ENCODE measurements at regions not wholly inside any gene's neighbourhood (a gene's known extent, or its start where the extent isn't known, plus 50 kb on each side); places are given as distances from the start of the nearest gene placed in this dataset.
"Not testable (repeated sequence)": the region's sequence is repeated elsewhere in the genome, so short reads cannot be mapped to it uniquely, and the experiment has no call there.

DNA sequence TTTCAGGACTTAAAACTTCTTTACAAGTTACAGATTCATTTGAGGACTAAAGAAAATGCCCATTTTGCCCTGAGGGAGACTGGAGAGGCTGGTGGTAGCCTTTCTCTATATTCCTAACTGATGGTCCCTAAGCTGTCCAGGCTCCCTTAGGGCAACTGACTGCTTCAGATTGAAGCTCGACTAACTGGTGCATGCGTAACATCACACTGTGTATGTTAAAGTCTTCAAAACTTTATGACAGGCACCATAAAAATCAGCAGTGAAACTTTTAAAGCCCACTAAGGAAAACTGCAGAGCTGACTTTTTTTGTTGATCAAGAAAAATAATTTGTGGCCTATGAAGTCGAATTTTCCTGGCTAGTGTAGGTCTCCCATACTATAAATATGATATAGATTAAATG, 233.0 kb upstream of the RPS23 start:
- TF ChIP-seq EZH2 (IDR thresholded peaks at IDR 0.05; ENCODE audit: borderline replicate concordance, low read depth, low read length, severe bottlenecking), result no peak
- TF ChIP-seq, protein P1, sequence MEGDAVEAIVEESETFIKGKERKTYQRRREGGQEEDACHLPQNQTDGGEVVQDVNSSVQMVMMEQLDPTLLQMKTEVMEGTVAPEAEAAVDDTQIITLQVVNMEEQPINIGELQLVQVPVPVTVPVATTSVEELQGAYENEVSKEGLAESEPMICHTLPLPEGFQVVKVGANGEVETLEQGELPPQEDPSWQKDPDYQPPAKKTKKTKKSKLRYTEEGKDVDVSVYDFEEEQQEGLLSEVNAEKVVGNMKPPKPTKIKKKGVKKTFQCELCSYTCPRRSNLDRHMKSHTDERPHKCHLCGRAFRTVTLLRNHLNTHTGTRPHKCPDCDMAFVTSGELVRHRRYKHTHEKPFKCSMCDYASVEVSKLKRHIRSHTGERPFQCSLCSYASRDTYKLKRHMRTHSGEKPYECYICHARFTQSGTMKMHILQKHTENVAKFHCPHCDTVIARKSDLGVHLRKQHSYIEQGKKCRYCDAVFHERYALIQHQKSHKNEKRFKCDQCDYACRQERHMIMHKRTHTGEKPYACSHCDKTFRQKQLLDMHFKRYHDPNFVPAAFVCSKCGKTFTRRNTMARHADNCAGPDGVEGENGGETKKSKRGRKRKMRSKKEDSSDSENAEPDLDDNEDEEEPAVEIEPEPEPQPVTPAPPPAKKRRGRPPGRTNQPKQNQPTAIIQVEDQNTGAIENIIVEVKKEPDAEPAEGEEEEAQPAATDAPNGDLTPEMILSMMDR (IDR thresholded peaks at IDR 0.05; ENCODE audit: borderline replicate concordance, extremely low read depth, low read length, poor library complexity, severe bottlenecking), result no peak
- DNase-seq (no peak), ATAC-seq (ENCODE audit: insufficient read depth, low read depth) (no peak)
- Histone ChIP-seq H3K36me3 (ENCODE audit: insufficient read depth, low read length) (no peaks in the 10 kb centered on the region), H3K27ac (ENCODE audit: low read length) (no peak overlapping the region), H3K4me1 (ENCODE audit: insufficient read depth, low read length) (no peaks in the 10 kb centered on the region), H3K4me3 (ENCODE audit: low read depth in 1 of 2, low read length in 2 of 2) (no peak overlapping the region), H4K20me1 (ENCODE audit: insufficient read depth, low read length) (no peaks in the 10 kb centered on the region), H3K79me2 (ENCODE audit: insufficient read depth, low read length) (no peaks in the 10 kb centered on the region), H3K4me2 (ENCODE audit: insufficient read depth, low read length) (no peak overlapping the region), H3K9ac (ENCODE audit: low read depth, low read length) (no peak overlapping the region), H2AFZ (ENCODE audit: low read depth, low read length) (no peak overlapping the region), H3K9me3 (ENCODE audit: insufficient read depth, low read length, severe bottlenecking) (peaks cover 9% of the 10 kb centered on the region), H3K27me3 (ENCODE audit: insufficient read depth, low read length, poor library complexity) (no peaks in the 10 kb centered on the region)

DNA sequence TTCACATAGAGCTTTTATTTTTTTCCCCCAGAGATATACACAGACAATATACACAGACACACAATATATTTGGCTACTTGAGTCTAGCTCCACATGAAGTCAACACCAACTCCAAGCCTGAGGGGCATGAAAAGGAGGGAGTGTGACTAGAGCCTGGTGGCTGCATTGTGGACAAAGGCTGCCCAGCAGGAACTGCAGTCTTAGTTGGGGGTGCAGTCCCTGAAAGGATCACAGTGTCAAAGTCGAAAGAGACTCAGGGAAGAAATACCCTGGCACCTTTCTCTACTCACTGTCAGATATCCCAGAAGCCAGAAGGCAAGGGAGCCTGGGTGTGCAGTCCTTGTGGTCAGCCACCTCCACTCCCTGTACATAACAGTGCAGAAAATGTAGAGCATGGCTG, 231.6 kb upstream of the RPS23 start:
- Histone ChIP-seq H3K4me3 (ENCODE audit: low read depth in 1 of 2, low read length in 2 of 2) (no peak overlapping the region), H3K27ac (ENCODE audit: low read length) (no peak overlapping the region), H3K9me3 (ENCODE audit: insufficient read depth, low read length, severe bottlenecking) (peaks cover 9% of the 10 kb centered on the region), H2AFZ (ENCODE audit: low read depth, low read length) (no peak overlapping the region), H3K4me2 (ENCODE audit: insufficient read depth, low read length) (no peak overlapping the region), H3K36me3 (ENCODE audit: insufficient read depth, low read length) (no peaks in the 10 kb centered on the region), H3K9ac (ENCODE audit: low read depth, low read length) (no peak overlapping the region), H3K4me1 (ENCODE audit: insufficient read depth, low read length) (no peaks in the 10 kb centered on the region), H3K27me3 (ENCODE audit: insufficient read depth, low read length, poor library complexity) (no peaks in the 10 kb centered on the region), H3K79me2 (ENCODE audit: insufficient read depth, low read length) (no peaks in the 10 kb centered on the region), H4K20me1 (ENCODE audit: insufficient read depth, low read length) (no peaks in the 10 kb centered on the region)
- DNase-seq (no peak), ATAC-seq (ENCODE audit: insufficient read depth, low read depth) (no peak)
- no peak for TF ChIP-seq EZH2 (IDR thresholded peaks at IDR 0.05; ENCODE audit: borderline replicate concordance, low read depth, low read length, severe bottlenecking)
- TF ChIP-seq, protein P1 (IDR thresholded peaks at IDR 0.05; ENCODE audit: borderline replicate concordance, extremely low read depth, low read length, poor library complexity, severe bottlenecking), result no peak

DNA sequence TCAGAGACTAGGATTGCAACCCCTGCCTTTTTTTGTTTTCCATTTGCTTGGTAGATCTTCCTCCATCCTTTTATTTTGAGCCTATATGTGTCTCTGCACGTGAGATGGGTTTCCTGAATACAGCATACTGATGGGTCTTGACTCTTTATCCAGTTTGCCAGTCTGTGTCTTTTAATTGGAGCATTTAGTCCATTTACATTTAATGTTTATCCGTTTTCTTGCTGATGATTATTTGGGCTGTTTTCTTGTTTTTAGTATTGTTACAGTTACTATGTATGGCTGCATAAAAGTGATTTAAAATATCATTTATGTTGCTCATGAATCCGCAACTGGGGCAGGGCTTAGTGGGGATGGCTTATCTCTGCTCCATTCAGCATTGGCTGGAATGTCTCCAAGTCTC, 228.2 kb upstream of the RPS23 start:
- not testable (repeated sequence) for H3K27me3 ChIP-seq (ENCODE audit: insufficient read depth, low read length, poor library complexity); H3K4me2 ChIP-seq (ENCODE audit: insufficient read depth, low read length); H3K9ac ChIP-seq (ENCODE audit: low read depth, low read length); H3K4me1 ChIP-seq (ENCODE audit: insufficient read depth, low read length); H3K36me3 ChIP-seq (ENCODE audit: insufficient read depth, low read length); H3K4me3 ChIP-seq (ENCODE audit: low read depth in 1 of 2, low read length in 2 of 2); H2AFZ ChIP-seq (ENCODE audit: low read depth, low read length); H3K79me2 ChIP-seq (ENCODE audit: insufficient read depth, low read length); H3K9me3 ChIP-seq (ENCODE audit: insufficient read depth, low read length, severe bottlenecking); H3K27ac ChIP-seq (ENCODE audit: low read length); H4K20me1 ChIP-seq (ENCODE audit: insufficient read depth, low read length); ATAC-seq (ENCODE audit: insufficient read depth, low read depth); DNase-seq

DNA sequence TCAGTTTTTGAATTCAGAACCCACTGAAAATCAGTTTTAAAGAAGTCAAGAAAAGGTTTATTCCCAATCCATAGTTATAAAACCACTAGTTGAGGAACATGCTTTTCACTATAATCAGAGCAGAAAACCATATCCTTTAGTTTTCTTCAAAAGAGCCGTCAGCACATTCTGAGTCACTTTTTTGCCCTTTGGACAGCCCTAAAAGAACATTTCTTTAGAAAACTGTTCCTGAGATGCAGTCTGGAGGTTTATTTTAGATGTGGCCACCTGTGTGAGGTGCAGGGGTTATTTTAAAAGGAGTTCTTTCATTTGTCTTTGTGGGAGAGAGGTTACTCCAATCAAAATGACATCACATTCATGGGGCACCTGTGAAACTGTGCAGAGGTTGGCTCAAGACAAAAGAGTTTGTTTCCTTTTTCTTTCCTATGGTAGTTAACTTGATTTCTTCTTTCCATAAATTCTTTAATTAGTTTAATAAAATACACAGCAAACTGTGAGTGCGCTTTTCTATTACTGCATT, 221.6 kb upstream of the RPS23 start:
- H3K4me2 ChIP-seq (ENCODE audit: insufficient read depth, low read length), result no peak overlapping the region
- H3K27me3 ChIP-seq (ENCODE audit: insufficient read depth, low read length, poor library complexity), result no peaks in the 10 kb centered on the region
- H3K9ac ChIP-seq (ENCODE audit: low read depth, low read length), result no peak overlapping the region
- peak; percentile 63; the same call in 2 of the 3 replicates for ATAC-seq (ENCODE audit: insufficient read depth, low read depth)
- no peak for DNase-seq
- H3K79me2 ChIP-seq (ENCODE audit: insufficient read depth, low read length), result no peaks in the 10 kb centered on the region
- TF ChIP-seq, protein P1 (IDR thresholded peaks at IDR 0.05; ENCODE audit: borderline replicate concordance, extremely low read depth, low read length, poor library complexity, severe bottlenecking), result no peak
- TF ChIP-seq EZH2 (IDR thresholded peaks at IDR 0.05; ENCODE audit: borderline replicate concordance, low read depth, low read length, severe bottlenecking), result no peak
- peaks cover 3% of the 10 kb centered on the region for H3K9me3 ChIP-seq (ENCODE audit: insufficient read depth, low read length, severe bottlenecking)
- H3K27ac ChIP-seq (ENCODE audit: low read length), result no peak overlapping the region
- no peaks in the 10 kb centered on the region for H4K20me1 ChIP-seq (ENCODE audit: insufficient read depth, low read length)
- H3K4me3 ChIP-seq (ENCODE audit: low read depth in 1 of 2, low read length in 2 of 2), result no peak overlapping the region
- H3K36me3 ChIP-seq (ENCODE audit: insufficient read depth, low read length), result no peaks in the 10 kb centered on the region
- H3K4me1 ChIP-seq (ENCODE audit: insufficient read depth, low read length), result peaks cover 12% of the 10 kb centered on the region
- no peak overlapping the region for H2AFZ ChIP-seq (ENCODE audit: low read depth, low read length)

Measured in DND-41 (cell line).